IMR-90 (cell line): ENCODE measurements at regions not wholly inside any gene's neighbourhood (a gene's known extent, or its start where the extent isn't known, plus 50 kb on each side); places are given as distances from the start of the nearest gene placed in this dataset.

ENCODE experiments used
- ATAC-seq: fragments of 200-7000 bp; cut with Tn5 transposase; 2 replicates; pipeline ENCODE4 v1.9.1; 2020; ENCODE audit warnings: low read depth, mild to moderate bottlenecking, moderate library complexity
- BruUV-seq: library from RNA; stranded (reverse); fragments of 400-500 nt; replicated peaks from 2 replicates; lab custom pipeline; 2021; lab: Mats Ljungman, UMichigan
- CTCF ChIA-PET: fragments of 300-600 bp; formaldehyde crosslinking; extraction: SDS; loops from one replicate; lab custom pipeline; 2021; ENCODE audit warnings: antibody characterized with exemption; lab: Yijun Ruan, JAX
- POLR2A ChIA-PET: fragments of 300-600 bp; sonication (Branson Sonifier 250); formaldehyde crosslinking; loops from one replicate; lab custom pipeline; 2022; ENCODE audit warnings: antibody characterized with exemption; ENCODE audit not compliant: unreplicated experiment; lab: Charles Lee
- DNase-seq: peaks from one replicate; pipeline ENCODE4 v3.0.0; 2013
- H2AFZ ChIP-seq: replicated peaks from 2 replicates; pipeline ENCODE3; 2013; ENCODE audit warnings: low read length, mild to moderate bottlenecking; ENCODE audit not compliant: poor library complexity
- H2AK5ac ChIP-seq: 2 replicates; pipeline ENCODE4 v1.6.1; 2013; ENCODE audit warnings: low read depth, low read length, inconsistent platforms
- H2AK9ac ChIP-seq: replicated peaks from 2 replicates; pipeline ENCODE3; 2013; ENCODE audit warnings: mild to moderate bottlenecking, low read depth, low read length, moderate library complexity; ENCODE audit not compliant: poor library complexity
- H2BK120ac ChIP-seq: 2 replicates; pipeline ENCODE4 v1.6.1; 2013; ENCODE audit warnings: low read depth, low read length, inconsistent platforms
- H2BK15ac ChIP-seq: 3 replicates; pipeline ENCODE4 v1.6.1; 2013; ENCODE audit warnings: low read depth, low read length, inconsistent platforms
- H2BK20ac ChIP-seq: 2 replicates; pipeline ENCODE4 v1.6.1; 2013; ENCODE audit warnings: low read depth, mild to moderate bottlenecking, inconsistent platforms, low read length, moderate library complexity
- H2BK5ac ChIP-seq: 2 replicates; pipeline ENCODE4 v1.6.1; 2013; ENCODE audit warnings: mild to moderate bottlenecking, low read depth, low read length, inconsistent platforms; ENCODE audit not compliant: poor library complexity, severe bottlenecking
- H3K14ac ChIP-seq: replicated peaks from 2 replicates; pipeline ENCODE4 v1.6.1; 2013; ENCODE audit warnings: low read depth, low read length, inconsistent platforms
- H3K18ac ChIP-seq: 2 replicates; pipeline ENCODE4 v1.6.1; 2013; ENCODE audit warnings: low read depth, low read length, control low read depth
- H3K23ac ChIP-seq: 2 replicates; pipeline ENCODE4 v1.6.1; 2013; ENCODE audit warnings: low read depth, low read length, inconsistent platforms
- H3K27ac ChIP-seq: 2 replicates; pipeline ENCODE4 v1.5.1; 2013; ENCODE audit warnings: mild to moderate bottlenecking, control low read depth, low read length; ENCODE audit not compliant: insufficient read depth
- H3K27me3 ChIP-seq: 2 replicates; pipeline ENCODE4 v1.6.1; 2013; ENCODE audit warnings: low read length; ENCODE audit not compliant: control insufficient read depth, insufficient read depth
- H3K36me3 ChIP-seq: 2 replicates; pipeline ENCODE4 v1.6.1; 2013; ENCODE audit warnings: low read length, mixed read lengths; ENCODE audit not compliant: control insufficient read depth, insufficient read depth
- H3K4ac ChIP-seq: 2 replicates; pipeline ENCODE4 v1.6.1; 2013; ENCODE audit warnings: low read depth, low read length, inconsistent platforms
- H3K4me1 ChIP-seq: 2 replicates; pipeline ENCODE4 v1.6.1; 2013; ENCODE audit warnings: low read length, mixed read lengths; ENCODE audit not compliant: control insufficient read depth, insufficient read depth
- H3K4me2 ChIP-seq: 2 replicates; pipeline ENCODE4 v1.6.1; 2013; ENCODE audit warnings: low read depth, mild to moderate bottlenecking, control low read depth, low read length, moderate library complexity
- H3K4me3 ChIP-seq: 2 replicates; pipeline ENCODE4 v1.5.1; 2013; ENCODE audit warnings: low read depth, mild to moderate bottlenecking, control low read depth, low read length, moderate library complexity; ENCODE audit not compliant: insufficient read depth
- H3K56ac ChIP-seq: 2 replicates; pipeline ENCODE4 v1.6.1; 2013; ENCODE audit warnings: low read length, inconsistent platforms; ENCODE audit not compliant: insufficient read depth; ENCODE audit errors: extremely low read depth
- H3K79me1 ChIP-seq, 2 experiments: 2 replicates each; pipeline ENCODE4 v1.6.1; 2013; ENCODE audit warnings: low read length in 2 of 2, inconsistent platforms in 1 of 2, low read depth in 1 of 2
- H3K9ac ChIP-seq: 2 replicates; pipeline ENCODE4 v1.6.1; 2013; ENCODE audit warnings: low read depth, low read length, control low read depth
- H3K9me1 ChIP-seq: 2 replicates; pipeline ENCODE4 v1.6.1; 2013; ENCODE audit warnings: low read length, inconsistent platforms; ENCODE audit not compliant: insufficient read depth
- H3K9me3 ChIP-seq: 2 replicates; pipeline ENCODE4 v1.6.1; 2013; ENCODE audit warnings: low read length; ENCODE audit not compliant: control insufficient read depth, insufficient read depth
- H4K20me1 ChIP-seq: 2 replicates; pipeline ENCODE4 v1.6.1; 2013; ENCODE audit warnings: low read length, inconsistent platforms; ENCODE audit not compliant: insufficient read depth
- H4K5ac ChIP-seq: 2 replicates; pipeline ENCODE4 v1.6.1; 2013; ENCODE audit warnings: mild to moderate bottlenecking, low read depth, low read length, control low read depth
- H4K8ac ChIP-seq, 2 experiments: 2 replicates each; pipeline ENCODE4 v1.6.1; 2013; ENCODE audit warnings: low read depth in 2 of 2, low read length in 2 of 2, control low read depth in 1 of 2, inconsistent platforms in 1 of 2
- H4K91ac ChIP-seq: 2 replicates; pipeline ENCODE4 v1.6.1; 2013; ENCODE audit warnings: low read depth, low read length, inconsistent platforms; ENCODE audit not compliant: insufficient read depth
- MXI1 ChIP-seq: IDR thresholded peaks from 2 replicates; pipeline ENCODE4 v1.6.1; 2012; ENCODE audit warnings: low read depth, mild to moderate bottlenecking, low read length, moderate library complexity, borderline replicate concordance
- NFE2L2 ChIP-seq: fragments of 150-350 bp; IDR thresholded peaks from 2 replicates; pipeline ENCODE4 v1.6.1; 2016; ENCODE audit warnings: low read depth, mild to moderate bottlenecking, low read length
- POLR2A ChIP-seq: IDR thresholded peaks from 2 replicates; pipeline ENCODE4 v1.6.1; 2012; ENCODE audit warnings: mild to moderate bottlenecking, low read depth, low read length
- RFX5 ChIP-seq: IDR thresholded peaks from 2 replicates; pipeline ENCODE4 v1.8.0; 2012; ENCODE audit warnings: low read depth, mild to moderate bottlenecking, low read length, moderate library complexity
- WGBS, 2 experiments: methylation state at CpG; one replicate each; pipeline versions ENCODE4 v1.1.5 to v1.1.7; 2013; ENCODE audit warnings: missing lambda C conversion rate in 2 of 2; ENCODE audit not compliant: insufficient read length in 1 of 2; ENCODE audit errors: extremely low coverage in 2 of 2; 5-methylcytosine and 5-hydroxymethylcytosine counted together
- dilution Hi-C: fragments of 300-500 bp; cut with HindIII; formaldehyde crosslinking; loops from one replicate; pipeline ENCODE4 v1.14.3; 2018; ENCODE audit warnings: low sequenced_read_pairs; ENCODE audit not compliant: unreplicated experiment
- in situ Hi-C: fragments of 300-500 bp; cut with MboI; formaldehyde crosslinking; loops from 3 replicates; pipeline ENCODE4 v1.14.3; 2019; ENCODE audit warnings: low sequenced_read_pairs, inconsistent platforms, mixed read lengths
- intact Hi-C: fragments of 100-400 bp; cut with micrococcal nuclease; formaldehyde crosslinking; loops from 2 replicates; pipeline ENCODE4 v1.10.0; 2022

- no peak overlapping the region for H2AK5ac ChIP-seq
- no CpG with 5 or more reads among the region's 3 CpGs for WGBS, 2 experiments
- ChIA-PET CTCF (no interaction called here), POLR2A (no interaction called here)
- no peak for DNase-seq
- H4K5ac ChIP-seq: no peak overlapping the region
- dilution Hi-C loops (no loop called here), intact Hi-C loops (no loop called here), in situ Hi-C loops (no loop called here)
- TF ChIP-seq MXI1 (no peak), RFX5 (no peak), POLR2A (no peak), NFE2L2 (no peak)
- no peak overlapping the region for H3K18ac ChIP-seq
- no peaks in the 10 kb centered on the region for H3K79me1 ChIP-seq
- H2BK5ac ChIP-seq: no peak overlapping the region
- no peak overlapping the region for H3K27ac ChIP-seq
- no peaks in the 10 kb centered on the region for H4K20me1 ChIP-seq
- no peak overlapping the region for H3K9ac ChIP-seq
- no peak overlapping the region for H2AK9ac ChIP-seq
- no peak overlapping the region for H3K23ac ChIP-seq
- no TSS peak for BruUV-seq
- H2AFZ ChIP-seq: no peak overlapping the region
- no peaks in the 10 kb centered on the region for H3K9me3 ChIP-seq
- no peak overlapping the region for H3K56ac ChIP-seq
- H3K14ac ChIP-seq: no peak overlapping the region
- ATAC-seq: no peak
- no peaks in the 10 kb centered on the region for H3K9me1 ChIP-seq
- no peak overlapping the region for H2BK120ac ChIP-seq
- H4K8ac ChIP-seq: no peak overlapping the region
- no peak overlapping the region for H4K91ac ChIP-seq
- no peak overlapping the region for H3K4me3 ChIP-seq
- H3K4me2 ChIP-seq: no peak overlapping the region
- H3K27me3 ChIP-seq: no peaks in the 10 kb centered on the region
- no peaks in the 10 kb centered on the region for H3K36me3 ChIP-seq
- no peak overlapping the region for H3K4ac ChIP-seq
- H2BK20ac ChIP-seq: no peak overlapping the region
- no peak overlapping the region for H2BK15ac ChIP-seq
- H3K4me1 ChIP-seq: no peaks in the 10 kb centered on the region
These were observed 195.6 kb upstream of the FLRT2 start for GRCh38 chr14:85334316-85334715.
